ENCODE measurements at regions not wholly inside any gene's neighbourhood (a gene's known extent, or its start where the extent isn't known, plus 50 kb on each side); places are given as distances from the start of the nearest gene placed in this dataset.

DNA sequence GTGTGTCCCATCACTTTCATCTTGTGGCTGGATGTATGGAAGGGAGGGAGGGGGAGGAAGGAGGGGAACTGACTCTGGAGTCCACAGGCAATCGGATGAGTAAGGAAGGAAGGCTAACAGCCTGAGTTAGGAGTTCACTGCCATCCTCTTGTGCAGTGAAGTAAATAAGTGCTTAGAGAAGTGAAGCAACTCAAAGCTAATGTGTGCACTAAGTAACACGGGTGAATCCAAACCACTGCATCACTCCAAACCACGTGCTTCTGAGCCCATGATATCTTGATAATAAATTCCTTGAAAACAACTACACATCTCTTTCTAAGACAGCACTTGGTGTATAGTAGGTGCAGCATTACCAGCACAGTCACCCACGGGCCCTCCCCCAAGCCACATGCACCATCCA is 69.6 kb upstream of the OLFM1 start:
- TF ChIP-seq POLR2A (IDR thresholded peaks at IDR 0.05; ENCODE audit: low read length), result no peak
- TF ChIP-seq GATA1 (IDR thresholded peaks at IDR 0.05; ENCODE audit: low read depth, low read length), result no peak
